LNCaP clone FGC (cell line): ENCODE measurements at regions not wholly inside any gene's neighbourhood (a gene's known extent, or its start where the extent isn't known, plus 50 kb on each side); places are given as distances from the start of the nearest gene placed in this dataset.

Source experiments
- DNase-seq: peaks from one replicate; pipeline ENCODE4 v3.0.0-alpha.2; 2011; ENCODE audit warnings: low read depth
- H3K4me3 ChIP-seq: 2 replicates; pipeline ENCODE4 v1.5.1; 2011; ENCODE audit warnings: mild to moderate bottlenecking, low read depth, low read length, control low read depth
- TF ChIP-seq, protein P1 (sequence below): IDR thresholded peaks from 2 replicates; pipeline ENCODE4 v1.5.1; 2012; ENCODE audit warnings: mild to moderate bottlenecking; ENCODE audit not compliant: control insufficient read depth, insufficient read depth; ENCODE audit errors: extremely low read depth

DNA sequence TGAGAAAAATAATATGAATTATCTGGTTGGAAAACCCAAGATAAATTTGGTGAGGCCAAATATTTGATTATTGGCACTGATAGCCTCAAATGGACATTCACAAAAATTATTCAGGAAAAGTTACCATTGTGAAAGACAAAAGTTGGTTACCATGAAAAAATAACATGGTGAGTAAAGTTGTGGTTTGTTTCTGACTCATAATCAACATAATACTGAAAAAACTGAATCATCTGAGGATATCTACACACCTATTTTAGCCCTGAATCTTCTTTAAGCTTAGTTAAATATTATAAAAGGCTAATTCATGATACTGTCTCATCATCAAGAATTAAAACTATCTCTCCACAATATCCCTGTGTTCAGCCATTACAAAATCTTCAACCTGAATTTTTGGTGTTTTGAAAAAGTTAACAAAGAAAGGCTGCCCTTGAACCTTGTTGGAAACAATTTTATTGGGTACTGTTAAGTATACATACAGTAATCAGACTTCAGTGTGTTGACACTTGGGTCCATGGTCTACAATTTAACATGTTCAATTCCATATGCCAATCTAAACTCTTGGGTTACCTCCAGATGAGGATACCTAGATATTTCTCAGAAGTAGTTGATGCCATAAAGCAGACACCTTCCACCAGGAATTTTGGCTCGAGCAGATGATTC, 607.5 kb upstream of the SLC39A10 start:
- TF ChIP-seq, protein P1, sequence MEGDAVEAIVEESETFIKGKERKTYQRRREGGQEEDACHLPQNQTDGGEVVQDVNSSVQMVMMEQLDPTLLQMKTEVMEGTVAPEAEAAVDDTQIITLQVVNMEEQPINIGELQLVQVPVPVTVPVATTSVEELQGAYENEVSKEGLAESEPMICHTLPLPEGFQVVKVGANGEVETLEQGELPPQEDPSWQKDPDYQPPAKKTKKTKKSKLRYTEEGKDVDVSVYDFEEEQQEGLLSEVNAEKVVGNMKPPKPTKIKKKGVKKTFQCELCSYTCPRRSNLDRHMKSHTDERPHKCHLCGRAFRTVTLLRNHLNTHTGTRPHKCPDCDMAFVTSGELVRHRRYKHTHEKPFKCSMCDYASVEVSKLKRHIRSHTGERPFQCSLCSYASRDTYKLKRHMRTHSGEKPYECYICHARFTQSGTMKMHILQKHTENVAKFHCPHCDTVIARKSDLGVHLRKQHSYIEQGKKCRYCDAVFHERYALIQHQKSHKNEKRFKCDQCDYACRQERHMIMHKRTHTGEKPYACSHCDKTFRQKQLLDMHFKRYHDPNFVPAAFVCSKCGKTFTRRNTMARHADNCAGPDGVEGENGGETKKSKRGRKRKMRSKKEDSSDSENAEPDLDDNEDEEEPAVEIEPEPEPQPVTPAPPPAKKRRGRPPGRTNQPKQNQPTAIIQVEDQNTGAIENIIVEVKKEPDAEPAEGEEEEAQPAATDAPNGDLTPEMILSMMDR: no peak
- H3K4me3 ChIP-seq: no peak overlapping the region
- no peak for DNase-seq

DNA sequence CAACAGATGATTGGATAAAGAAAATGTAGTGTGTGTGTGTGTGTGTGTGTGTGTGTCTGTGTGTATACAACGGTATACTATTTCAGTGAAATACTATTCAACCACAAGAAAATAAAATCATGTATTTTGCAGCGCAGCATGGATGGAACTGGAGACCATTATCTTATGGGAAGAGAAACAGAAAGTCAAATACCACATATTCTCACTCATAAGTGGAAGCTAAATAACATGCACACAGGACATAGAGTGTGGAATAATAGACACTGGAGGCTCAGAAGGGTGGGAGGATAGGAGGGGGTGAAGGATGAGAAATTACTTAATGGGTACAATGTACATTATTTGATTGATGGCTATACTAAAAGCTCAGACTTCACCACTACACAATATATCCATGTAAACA, 609.1 kb upstream of the SLC39A10 start:
- DNase-seq: no peak
- no peak overlapping the region for H3K4me3 ChIP-seq
- TF ChIP-seq, protein P1: no peak

GRCh38 chr2:195044801-195045200, 612.2 kb upstream of the SLC39A10 start:
- no peak for DNase-seq
- H3K4me3 ChIP-seq: no peak overlapping the region
- TF ChIP-seq, protein P1: no peak

DNA sequence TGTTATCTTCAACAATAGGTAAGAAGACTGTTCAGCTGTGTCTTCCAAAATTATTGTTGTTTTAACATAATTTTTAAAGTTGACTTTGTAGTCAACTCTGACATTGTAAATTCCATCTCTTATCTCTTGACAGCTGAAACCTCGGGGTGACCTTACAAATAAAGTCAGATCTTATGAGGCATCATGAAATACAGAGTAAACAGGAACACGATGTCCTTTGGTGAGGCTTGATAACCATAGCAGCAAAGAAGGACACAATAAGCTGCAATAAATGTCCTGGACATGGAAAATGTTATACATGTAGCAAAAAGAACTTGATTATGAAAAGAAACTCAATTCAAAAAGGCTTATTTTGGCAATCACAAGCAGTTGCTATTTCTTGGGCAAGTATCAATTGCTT, 618.9 kb upstream of the SLC39A10 start:
- H3K4me3 ChIP-seq: no peak overlapping the region
- TF ChIP-seq, protein P1: no peak
- peak; percentile 59 for DNase-seq

- TF ChIP-seq, protein P1: no peak
- H3K4me3 ChIP-seq: no peak overlapping the region
- no peak for DNase-seq
These were observed 620.0 kb upstream of the SLC39A10 start for GRCh38 chr2:195037045-195037444.

- TF ChIP-seq, protein P1: no peak
- DNase-seq: no peak
- no peak overlapping the region for H3K4me3 ChIP-seq
These were observed 625.6 kb upstream of the SLC39A10 start for GRCh38 chr2:195031411-195031810.

- TF ChIP-seq, protein P1: no peak
- no peak overlapping the region for H3K4me3 ChIP-seq
- peak; percentile 38 for DNase-seq
These were observed 627.0 kb upstream of the SLC39A10 start for GRCh38 chr2:195029804-195030654.
